IPS-20b (cell line): ENCODE measurements at regions not wholly inside any gene's neighbourhood (a gene's known extent, or its start where the extent isn't known, plus 50 kb on each side); places are given as distances from the start of the nearest gene placed in this dataset.

Source experiments
- H3K27ac ChIP-seq: one replicate; pipeline ENCODE4 v1.5.1; 2013; ENCODE audit warnings: low read length
- H3K27me3 ChIP-seq: 2 replicates; pipeline ENCODE4 v1.6.1; 2013; ENCODE audit warnings: mild to moderate bottlenecking, low read length, inconsistent platforms; ENCODE audit not compliant: insufficient read depth
- H3K36me3 ChIP-seq: 2 replicates; pipeline ENCODE4 v1.6.1; 2013; ENCODE audit warnings: low read depth, mild to moderate bottlenecking, inconsistent platforms, low read length, moderate library complexity; ENCODE audit not compliant: insufficient read depth
- H3K4me1 ChIP-seq: 2 replicates; pipeline ENCODE4 v1.6.1; 2013; ENCODE audit warnings: mild to moderate bottlenecking, control low read depth, inconsistent platforms, low read length, moderate library complexity; ENCODE audit not compliant: insufficient read depth
- H3K4me3 ChIP-seq: 2 replicates; pipeline ENCODE4 v1.5.1; 2013; ENCODE audit warnings: mild to moderate bottlenecking, low read length, inconsistent platforms
- H3K9ac ChIP-seq: 2 replicates; pipeline ENCODE4 v1.6.1; 2013; ENCODE audit warnings: low read depth, mild to moderate bottlenecking, inconsistent platforms, low read length, moderate library complexity
- H3K9me3 ChIP-seq: 2 replicates; pipeline ENCODE4 v1.6.1; 2013; ENCODE audit warnings: mild to moderate bottlenecking, low read depth, low read length, inconsistent platforms; ENCODE audit not compliant: insufficient read depth

DNA sequence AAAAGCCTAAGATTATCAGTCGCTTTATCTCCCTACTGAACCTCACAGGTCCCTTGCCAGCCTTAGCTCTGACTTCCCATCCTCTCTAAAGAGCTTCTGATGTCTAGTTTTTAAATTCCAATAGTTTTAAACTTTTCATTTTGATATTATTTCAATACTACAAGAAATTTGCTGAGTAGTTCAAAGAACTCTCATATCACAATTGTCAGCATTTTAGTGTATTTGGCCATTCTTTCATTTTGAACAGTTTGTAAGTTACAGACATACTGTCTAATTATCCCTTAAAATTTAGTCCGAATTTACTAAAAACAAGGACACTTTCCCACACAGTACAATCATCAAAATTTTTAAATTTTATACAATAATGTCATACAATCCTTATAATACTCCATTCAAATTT is 666.8 kb upstream of the SETBP1 start:
- Histone ChIP-seq H3K27ac (no peak overlapping the region), H3K36me3 (no peaks in the 10 kb centered on the region), H3K9me3 (no peaks in the 10 kb centered on the region), H3K4me3 (no peak overlapping the region), H3K27me3 (no peaks in the 10 kb centered on the region), H3K4me1 (no peaks in the 10 kb centered on the region), H3K9ac (no peak overlapping the region)

GRCh38 chr18:44025421-44025820 is 655.3 kb upstream of the SETBP1 start:
- Histone ChIP-seq H3K36me3 (0 out of 2 replicates have a peak, but pooled peaks cover 3% of the 10 kb centered on the region), H3K9me3 (peaks cover 29% of the 10 kb centered on the region), H3K27ac (no peak overlapping the region), H3K9ac (no peak overlapping the region), H3K27me3 (no peaks in the 10 kb centered on the region), H3K4me3 (no peak overlapping the region), H3K4me1 (no peaks in the 10 kb centered on the region)

DNA sequence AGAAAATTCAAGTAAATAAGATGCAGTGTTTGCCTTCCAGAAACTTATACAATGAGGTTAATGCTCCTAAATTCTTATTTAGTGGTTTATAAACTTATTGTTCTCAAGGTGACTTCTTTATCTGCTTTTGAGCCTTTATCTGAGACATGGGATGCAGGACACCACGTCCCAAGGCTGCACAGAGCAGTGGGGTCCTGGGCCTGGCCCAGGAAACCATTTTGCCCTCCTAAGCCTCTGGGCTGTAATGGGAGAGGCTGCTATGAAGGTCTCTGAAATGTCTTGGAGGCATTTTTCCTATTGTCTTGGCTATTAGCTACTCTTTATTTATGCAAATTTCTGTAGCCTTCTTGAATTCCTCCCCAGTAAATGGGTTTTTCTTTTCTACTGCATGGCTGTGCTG is 652.6 kb upstream of the SETBP1 start:
- no peak overlapping the region for H3K27ac ChIP-seq
- 0 out of 2 replicates have a peak, but pooled peaks cover 3% of the 10 kb centered on the region for H3K36me3 ChIP-seq
- H3K9ac ChIP-seq: no peak overlapping the region
- H3K4me3 ChIP-seq: no peak overlapping the region
- H3K9me3 ChIP-seq: peaks cover 29% of the 10 kb centered on the region
- H3K27me3 ChIP-seq: no peaks in the 10 kb centered on the region
- H3K4me1 ChIP-seq: no peaks in the 10 kb centered on the region

DNA sequence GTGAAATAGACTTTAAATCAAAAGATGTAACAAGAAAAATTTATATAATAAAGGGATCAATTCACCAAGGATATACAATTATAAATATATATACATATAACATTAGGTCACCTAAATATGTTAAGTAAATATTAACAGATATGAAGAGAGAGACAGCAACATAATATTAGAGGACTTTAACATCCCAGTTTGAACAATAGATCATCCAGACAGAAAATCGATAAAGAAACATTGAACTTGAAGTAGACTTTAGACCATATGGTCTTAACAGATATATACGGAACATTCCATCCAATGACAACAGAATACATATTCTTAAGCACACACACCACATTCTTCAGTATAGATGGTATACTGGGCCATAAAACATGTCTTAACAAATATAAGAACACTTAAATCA is 649.6 kb upstream of the SETBP1 start:
- Histone ChIP-seq H3K9me3 (peaks cover 29% of the 10 kb centered on the region), H3K36me3 (0 out of 2 replicates have a peak, but pooled peaks cover 3% of the 10 kb centered on the region), H3K27ac (no peak overlapping the region), H3K4me3 (no peak overlapping the region), H3K27me3 (no peaks in the 10 kb centered on the region), H3K4me1 (peaks cover 4% of the 10 kb centered on the region; the same call in 1 of the 2 replicates), H3K9ac (no peak overlapping the region)

- Histone ChIP-seq H3K9me3 (peaks cover 12% of the 10 kb centered on the region), H3K27me3 (no peaks in the 10 kb centered on the region), H3K36me3 (no peaks in the 10 kb centered on the region), H3K27ac (no peak overlapping the region), H3K9ac (no peak overlapping the region), H3K4me3 (no peak overlapping the region), H3K4me1 (peaks cover 14% of the 10 kb centered on the region; the same call in 1 of the 2 replicates)
Measured at GRCh38 chr18:44033144-44033701, 647.5 kb upstream of the SETBP1 start.

- Histone ChIP-seq H3K4me1 (peaks cover 14% of the 10 kb centered on the region; the same call in 1 of the 2 replicates), H3K9ac (no peak overlapping the region), H3K4me3 (no peak overlapping the region), H3K36me3 (no peaks in the 10 kb centered on the region), H3K27ac (no peak overlapping the region), H3K9me3 (no peaks in the 10 kb centered on the region), H3K27me3 (no peaks in the 10 kb centered on the region)
Measured at GRCh38 chr18:44035554-44035953, 645.1 kb upstream of the SETBP1 start.

DNA sequence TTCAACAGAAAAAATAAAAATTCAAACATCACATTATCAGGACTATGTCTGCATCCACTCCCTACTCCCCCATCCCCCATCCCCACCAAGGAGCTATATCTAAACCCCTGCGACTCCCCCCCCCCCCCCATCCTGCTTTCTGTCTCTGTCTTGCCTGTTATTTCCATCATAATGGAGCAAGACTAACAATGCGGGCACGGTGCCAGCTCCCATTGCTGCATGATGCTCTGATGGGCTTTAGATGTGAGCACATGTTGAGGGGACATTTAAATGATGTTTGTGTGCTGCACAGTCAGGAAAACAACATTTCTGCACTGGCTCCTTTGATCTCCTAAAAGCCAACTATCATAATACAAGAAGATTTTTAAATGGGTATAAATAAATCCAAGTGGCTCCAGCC is 644.2 kb upstream of the SETBP1 start:
- Histone ChIP-seq H3K27ac (no peak overlapping the region), H3K27me3 (no peaks in the 10 kb centered on the region), H3K9ac (no peak overlapping the region), H3K36me3 (no peaks in the 10 kb centered on the region), H3K4me1 (peaks cover 18% of the 10 kb centered on the region; the same call in 1 of the 2 replicates), H3K9me3 (no peaks in the 10 kb centered on the region), H3K4me3 (no peak overlapping the region)

DNA sequence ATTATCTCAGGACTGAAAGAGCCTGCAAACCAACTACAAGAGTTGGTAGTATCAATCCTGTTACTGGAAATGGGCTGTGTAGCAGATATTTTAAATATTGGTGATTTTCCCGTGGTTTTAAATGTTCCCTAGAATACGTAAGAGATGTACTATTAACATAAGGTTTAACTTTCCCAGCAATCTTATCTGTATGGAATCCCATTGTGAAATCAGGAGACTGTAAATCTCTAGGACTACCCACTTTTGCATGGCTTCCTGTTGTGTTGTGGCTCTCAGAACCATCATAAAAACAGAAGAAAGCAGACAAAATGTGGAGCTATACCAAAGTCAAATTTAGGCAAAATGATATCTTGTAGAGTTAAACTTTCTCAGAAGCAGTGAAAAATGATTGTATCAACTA is 641.5 kb upstream of the SETBP1 start:
- H3K9me3 ChIP-seq: no peaks in the 10 kb centered on the region
- H3K36me3 ChIP-seq: no peaks in the 10 kb centered on the region
- no peak overlapping the region for H3K4me3 ChIP-seq
- H3K27ac ChIP-seq: no peak overlapping the region
- H3K4me1 ChIP-seq: peaks cover 28% of the 10 kb centered on the region; the same call in 1 of the 2 replicates
- no peaks in the 10 kb centered on the region for H3K27me3 ChIP-seq
- H3K9ac ChIP-seq: no peak overlapping the region

- Histone ChIP-seq H3K27ac (no peak overlapping the region), H3K9me3 (no peaks in the 10 kb centered on the region), H3K4me1 (peaks cover 28% of the 10 kb centered on the region; the same call in 1 of the 2 replicates), H3K9ac (no peak overlapping the region), H3K36me3 (no peaks in the 10 kb centered on the region), H3K4me3 (no peak overlapping the region), H3K27me3 (no peaks in the 10 kb centered on the region)
Measured at GRCh38 chr18:44039826-44040225, 640.9 kb upstream of the SETBP1 start.

GRCh38 chr18:44041553-44041952 is 639.1 kb upstream of the SETBP1 start:
- no peaks in the 10 kb centered on the region for H3K36me3 ChIP-seq
- H3K27ac ChIP-seq: peak overlapping the region; percentile 4
- no peaks in the 10 kb centered on the region for H3K27me3 ChIP-seq
- H3K9me3 ChIP-seq: no peaks in the 10 kb centered on the region
- peaks cover 22% of the 10 kb centered on the region; the same call in 1 of the 2 replicates for H3K4me1 ChIP-seq
- peak overlapping the region; percentile 25; the same call in 1 of the 2 replicates for H3K9ac ChIP-seq
- peak overlapping the region; percentile 54; the same call in 1 of the 2 replicates for H3K4me3 ChIP-seq

DNA sequence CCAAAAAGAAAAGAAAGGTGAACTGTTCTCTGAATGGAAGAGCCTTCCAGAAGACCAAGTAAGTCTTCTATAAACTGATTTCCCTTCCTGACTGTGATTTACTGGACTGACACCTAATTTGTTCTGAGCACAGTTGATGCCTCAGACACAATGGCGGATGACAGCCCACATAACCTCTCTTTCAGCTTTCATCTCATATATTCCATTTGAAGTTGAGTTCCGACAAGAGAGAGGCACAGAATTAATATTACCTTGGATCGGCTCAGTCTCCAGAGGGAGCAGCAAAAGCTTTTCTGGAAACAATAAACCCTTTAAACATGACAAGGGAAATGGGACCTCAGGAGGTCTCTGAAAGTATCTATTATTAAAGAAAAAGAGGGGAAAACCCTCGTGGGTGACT is 638.7 kb upstream of the SETBP1 start:
- Histone ChIP-seq H3K36me3 (no peaks in the 10 kb centered on the region), H3K4me1 (peaks cover 18% of the 10 kb centered on the region; the same call in 1 of the 2 replicates), H3K4me3 (peak overlapping the region; percentile 54; the same call in 1 of the 2 replicates), H3K9me3 (no peaks in the 10 kb centered on the region), H3K27ac (peak overlapping the region; percentile 4), H3K9ac (no peak overlapping the region), H3K27me3 (no peaks in the 10 kb centered on the region)

DNA sequence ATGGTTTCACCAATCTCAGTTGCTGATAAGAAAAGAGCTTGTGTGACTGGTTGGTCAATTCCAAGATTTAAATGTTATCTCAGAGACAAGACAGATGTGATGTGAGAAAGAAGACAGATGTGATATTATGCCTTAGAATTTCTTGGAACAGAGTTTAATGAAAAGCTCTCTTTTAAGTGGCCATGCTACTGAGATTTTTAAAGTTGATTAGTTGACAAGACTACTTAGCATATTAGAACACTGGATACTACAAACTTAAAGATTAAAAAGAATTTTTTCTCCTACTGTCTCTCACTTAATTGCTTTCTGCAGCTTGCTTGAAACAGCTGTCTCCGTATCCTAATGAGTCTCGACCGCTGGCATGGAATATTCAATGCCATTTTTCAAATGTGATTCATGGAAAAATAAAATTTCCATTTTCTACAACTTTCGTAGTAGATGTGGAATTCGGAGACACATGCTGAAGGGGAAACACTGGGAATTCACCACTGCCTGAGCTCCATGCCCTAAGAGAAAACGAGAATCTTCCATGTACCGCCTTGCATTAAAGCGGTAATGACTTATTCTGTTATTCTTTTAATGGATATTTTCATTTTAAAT is 634.2 kb upstream of the SETBP1 start:
- Histone ChIP-seq H3K4me3 (no peak overlapping the region), H3K9me3 (no peaks in the 10 kb centered on the region), H3K4me1 (peaks cover 22% of the 10 kb centered on the region), H3K36me3 (no peaks in the 10 kb centered on the region), H3K27ac (no peak overlapping the region), H3K9ac (no peak overlapping the region), H3K27me3 (no peaks in the 10 kb centered on the region)
